ENCODE measurements at regions not wholly inside any gene's neighbourhood (a gene's known extent, or its start where the extent isn't known, plus 50 kb on each side); places are given as distances from the start of the nearest gene placed in this dataset.
"Not testable (repeated sequence)": the region's sequence is repeated elsewhere in the genome, so short reads cannot be mapped to it uniquely, and the experiment has no call there.

DNA sequence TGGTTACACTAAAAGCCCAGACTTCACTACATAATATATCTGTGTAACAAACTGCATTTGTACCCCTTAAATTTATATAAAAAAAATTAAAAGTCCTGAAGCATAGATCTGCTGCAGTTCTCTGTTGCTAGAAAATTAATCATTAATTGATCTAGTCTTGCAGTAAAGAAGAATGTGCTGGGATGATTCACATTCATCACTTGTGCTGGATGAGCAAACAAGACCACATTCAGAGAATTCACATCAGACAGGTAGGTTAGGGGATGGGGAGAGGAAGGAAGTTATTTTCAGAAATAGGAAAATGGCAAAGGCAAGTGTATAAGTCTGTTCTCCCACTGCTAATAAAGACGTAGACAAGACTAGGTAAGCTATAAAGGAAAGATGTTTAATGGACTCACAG is 1019.0 kb downstream of the KCNMA1 start:
- DNase-seq (no peak), ATAC-seq (no peak)
- H3K4me1 ChIP-seq: no peaks in the 10 kb centered on the region
- intact Hi-C loops (cut with DNase I): no loop called here
- peaks cover 0 to 4% of the 10 kb centered on the region in 2 donors for H3K9me3 ChIP-seq
- H3K27ac ChIP-seq: no peak overlapping the region
- H3K4me3 ChIP-seq: no peak overlapping the region
- no peaks in the 10 kb centered on the region for H3K36me3 ChIP-seq
- no peaks in the 10 kb centered on the region for H3K27me3 ChIP-seq
- TF ChIP-seq CTCF (IDR thresholded peaks at IDR 0.05): no peak

- no peak for ATAC-seq
- intact Hi-C loops (cut with DNase I): no loop called here
- no peak overlapping the region for H3K4me3 ChIP-seq
- TF ChIP-seq CTCF (IDR thresholded peaks at IDR 0.05): no peak
- no peaks in the 10 kb centered on the region for H3K36me3 ChIP-seq
- no peaks in the 10 kb centered on the region for H3K27me3 ChIP-seq
- no peak for DNase-seq
- H3K27ac ChIP-seq: no peak overlapping the region
- H3K9me3 ChIP-seq: peaks cover 0 to 5% of the 10 kb centered on the region in 2 donors
- H3K4me1 ChIP-seq: no peaks in the 10 kb centered on the region
These were observed 1019.4 kb downstream of the KCNMA1 start for GRCh38 chr10:76618171-76618570.

- H3K4me1 ChIP-seq; H3K4me3 ChIP-seq; intact Hi-C loops (cut with DNase I); ATAC-seq; H3K27me3 ChIP-seq; DNase-seq; H3K27ac ChIP-seq; H3K36me3 ChIP-seq: not testable (repeated sequence)
- H3K9me3 ChIP-seq: peaks cover 0 to 13% of the 10 kb centered on the region in 2 donors
These were observed 1020.9 kb downstream of the KCNMA1 start for GRCh38 chr10:76616666-76617065.

DNA sequence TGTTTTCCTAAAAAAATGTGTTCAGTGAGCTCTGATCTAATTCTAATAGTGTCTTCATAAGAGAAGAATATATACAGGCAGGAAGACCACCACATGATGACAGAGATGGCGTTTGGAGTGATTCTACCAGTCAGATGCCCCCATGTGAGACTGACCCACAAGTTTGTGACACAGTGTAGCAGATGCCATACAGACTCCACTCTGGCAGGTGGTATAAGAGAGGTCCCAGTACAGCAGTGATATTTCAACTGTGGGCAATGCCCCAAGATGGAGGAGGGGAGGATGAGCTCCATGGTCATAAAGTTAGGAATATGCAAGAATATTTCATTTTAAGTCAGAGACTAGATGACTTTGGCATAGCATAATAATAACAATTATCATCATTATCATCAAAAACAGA is 1022.6 kb downstream of the KCNMA1 start:
- peaks cover 0 to 16% of the 10 kb centered on the region in 2 donors for H3K9me3 ChIP-seq
- ATAC-seq: no peak
- no peak overlapping the region for H3K4me3 ChIP-seq
- H3K4me1 ChIP-seq: no peaks in the 10 kb centered on the region
- no peaks in the 10 kb centered on the region for H3K27me3 ChIP-seq
- no peak for DNase-seq
- no peak overlapping the region for H3K27ac ChIP-seq
- TF ChIP-seq CTCF (IDR thresholded peaks at IDR 0.05): no peak
- intact Hi-C loops (cut with DNase I): no loop called here
- H3K36me3 ChIP-seq: no peaks in the 10 kb centered on the region
